Kidney (tissue), 13 donors: ENCODE measurements at regions not wholly inside any gene's neighbourhood (a gene's known extent, or its start where the extent isn't known, plus 50 kb on each side); places are given as distances from the start of the nearest gene placed in this dataset.

Experiments
- DNase-seq, 5 donors: peaks; one replicate each; pipeline ENCODE4 v3.0.0-alpha.2; 2013 to 2020
- FAIRE-seq: peaks from 2 replicates; lab custom pipeline; 2012; peaks lifted over from hg19 to GRCh38; lab: Jason Lieb, UNC
- H3K27ac ChIP-seq, 2 donors: one replicate each; pipeline ENCODE4 v1.7.0; 2013; ENCODE audit warnings: low read depth in 2 of 2, low read length in 2 of 2, inconsistent platforms in 1 of 2
- H3K27me3 ChIP-seq: one replicate; pipeline ENCODE4 v1.7.1; 2013; ENCODE audit warnings: low read length, inconsistent platforms; ENCODE audit not compliant: control insufficient read depth, insufficient read depth
- H3K36me3 ChIP-seq, 3 donors: one replicate each; pipeline versions ENCODE4 v1.7.0 to v1.7.1; 2013; ENCODE audit warnings: low read length in 3 of 3, control low read depth in 1 of 3, inconsistent platforms in 1 of 3; ENCODE audit not compliant: insufficient read depth in 3 of 3, control insufficient read depth in 2 of 3
- H3K4me1 ChIP-seq, 3 donors: one replicate each; pipeline versions ENCODE4 v1.7.0 to v1.7.1; 2013; ENCODE audit warnings: low read length in 3 of 3, inconsistent platforms in 1 of 3, low read depth in 1 of 3; ENCODE audit not compliant: control insufficient read depth in 2 of 3, insufficient read depth in 2 of 3
- H3K4me3 ChIP-seq, 3 donors: one replicate each; pipeline versions ENCODE4 v1.7.0 to v1.8.1; 2013; ENCODE audit warnings: low read length in 3 of 3, control low read depth in 1 of 3, inconsistent platforms in 1 of 3
- H3K9ac ChIP-seq, 3 donors: one replicate each; pipeline versions ENCODE4 v1.7.0 to v1.7.1; 2013; ENCODE audit warnings: low read length in 3 of 3, control low read depth in 1 of 3, inconsistent platforms in 1 of 3
- H3K9me3 ChIP-seq, 3 donors: one replicate each; pipeline versions ENCODE4 v1.7.0 to v1.7.1; 2013; ENCODE audit warnings: low read length in 3 of 3, control low read depth in 1 of 3, inconsistent platforms in 1 of 3; ENCODE audit not compliant: control insufficient read depth in 2 of 3, insufficient read depth in 1 of 3
- intact Hi-C: fragments of 100-400 bp; cut with DNase I; formaldehyde crosslinking; loops from one replicate; pipeline ENCODE4 v1.11.1; 2022
- TF ChIP-seq, protein P1 (sequence below): IDR thresholded peaks from 3 replicates; pipeline ENCODE4 v1.5.1; 2012; ENCODE audit warnings: mild to moderate bottlenecking, moderate library complexity, borderline replicate concordance; ENCODE audit not compliant: insufficient read depth; ENCODE audit errors: extremely low read depth
- donor health status: control.
- donor health status: control.
- donor health status: control.
- donor health status: control.
- donor health status: control.
- donor health status: DM: yes; HTN: yes; CAD: no.
- donor health status: Normal renal cell carcinoma (clear cell type).

DNA sequence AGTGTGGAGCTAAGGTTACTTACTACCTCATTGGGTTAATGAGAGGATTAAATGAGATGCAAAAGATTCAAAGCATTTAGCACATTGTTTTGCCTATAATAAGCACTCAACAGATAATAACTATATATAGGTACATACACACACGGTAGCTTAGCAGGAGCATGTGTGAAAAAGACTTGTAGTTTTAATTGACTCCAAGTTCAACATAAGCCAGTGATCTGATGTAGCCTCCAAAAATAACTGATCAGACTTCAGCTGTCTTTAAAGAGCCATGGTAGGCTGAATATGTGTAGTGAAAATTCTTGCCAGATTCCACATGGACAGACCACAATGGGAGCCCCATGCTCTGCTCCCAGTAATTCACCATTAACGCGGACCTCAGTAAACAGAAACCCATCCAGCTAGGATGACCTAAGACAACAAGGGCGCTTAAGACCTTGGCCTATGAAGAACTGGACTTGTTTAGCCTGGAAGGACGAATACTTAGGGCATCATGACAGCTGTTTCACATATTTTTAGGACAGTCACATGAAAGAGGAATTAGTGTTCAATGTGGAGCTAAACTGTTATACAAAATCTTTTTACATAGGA is 115.1 kb upstream of the ZNF366 start:
- no peak overlapping the region for H3K27ac ChIP-seq
- H3K4me1 ChIP-seq: no peaks in the 10 kb centered on the region
- H3K9ac ChIP-seq: no peak overlapping the region
- no peaks in the 10 kb centered on the region for H3K27me3 ChIP-seq
- H3K4me3 ChIP-seq: no peak overlapping the region
- no peaks in the 10 kb centered on the region for H3K9me3 ChIP-seq
- no peaks in the 10 kb centered on the region for H3K36me3 ChIP-seq
- DNase-seq (no peak), FAIRE-seq (no peak)
- TF ChIP-seq, protein P1, sequence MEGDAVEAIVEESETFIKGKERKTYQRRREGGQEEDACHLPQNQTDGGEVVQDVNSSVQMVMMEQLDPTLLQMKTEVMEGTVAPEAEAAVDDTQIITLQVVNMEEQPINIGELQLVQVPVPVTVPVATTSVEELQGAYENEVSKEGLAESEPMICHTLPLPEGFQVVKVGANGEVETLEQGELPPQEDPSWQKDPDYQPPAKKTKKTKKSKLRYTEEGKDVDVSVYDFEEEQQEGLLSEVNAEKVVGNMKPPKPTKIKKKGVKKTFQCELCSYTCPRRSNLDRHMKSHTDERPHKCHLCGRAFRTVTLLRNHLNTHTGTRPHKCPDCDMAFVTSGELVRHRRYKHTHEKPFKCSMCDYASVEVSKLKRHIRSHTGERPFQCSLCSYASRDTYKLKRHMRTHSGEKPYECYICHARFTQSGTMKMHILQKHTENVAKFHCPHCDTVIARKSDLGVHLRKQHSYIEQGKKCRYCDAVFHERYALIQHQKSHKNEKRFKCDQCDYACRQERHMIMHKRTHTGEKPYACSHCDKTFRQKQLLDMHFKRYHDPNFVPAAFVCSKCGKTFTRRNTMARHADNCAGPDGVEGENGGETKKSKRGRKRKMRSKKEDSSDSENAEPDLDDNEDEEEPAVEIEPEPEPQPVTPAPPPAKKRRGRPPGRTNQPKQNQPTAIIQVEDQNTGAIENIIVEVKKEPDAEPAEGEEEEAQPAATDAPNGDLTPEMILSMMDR: no peak
- intact Hi-C loops: no loop called here

DNA sequence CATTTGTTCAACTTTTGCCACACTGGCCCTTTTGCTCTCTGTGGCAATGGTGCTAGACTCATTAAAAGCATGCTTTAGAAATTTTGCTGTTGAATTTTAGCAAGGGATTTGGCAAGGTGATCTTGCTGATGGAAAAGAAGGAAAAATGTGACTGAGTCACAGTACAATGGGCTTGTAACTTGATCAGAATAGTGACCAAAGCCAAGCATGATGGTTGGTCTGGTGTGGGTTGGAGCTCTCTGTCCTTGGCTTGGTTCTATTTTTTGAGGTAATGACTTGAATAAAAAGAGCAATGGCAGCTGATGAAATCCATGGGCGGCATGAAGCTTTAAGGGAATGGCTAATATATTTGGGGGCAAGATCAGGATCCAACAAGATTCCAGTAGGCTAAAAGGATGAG is 114.4 kb upstream of the ZNF366 start:
- H3K9ac ChIP-seq: no peak overlapping the region
- intact Hi-C loops: no loop called here
- no peak for FAIRE-seq

DNA sequence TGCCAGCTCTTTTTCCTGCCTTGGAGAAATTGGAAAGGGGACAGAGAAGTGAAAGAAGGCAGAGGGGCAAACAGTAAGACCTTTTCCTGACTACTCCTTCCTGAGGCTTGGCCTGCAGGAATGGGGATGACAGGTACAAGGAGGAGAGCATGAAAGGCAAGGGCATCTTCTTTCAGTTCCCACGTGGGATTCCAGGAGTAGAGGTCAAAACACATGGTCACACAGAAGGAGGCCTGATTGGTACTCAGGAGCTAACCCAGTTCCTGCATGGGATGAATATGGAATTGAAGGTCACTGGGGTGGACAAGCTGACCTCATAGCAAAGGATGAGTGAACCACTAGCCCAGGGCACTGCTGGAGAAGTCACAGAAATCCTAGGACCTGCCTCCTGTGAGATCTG is 112.5 kb upstream of the ZNF366 start:
- intact Hi-C loops: no loop called here
- Histone ChIP-seq H3K27me3 (no peaks in the 10 kb centered on the region), H3K4me1 (no peaks in the 10 kb centered on the region), H3K9ac (no peak overlapping the region), H3K9me3 (no peaks in the 10 kb centered on the region), H3K4me3 (no peak overlapping the region), H3K27ac (no peak overlapping the region), H3K36me3 (no peaks in the 10 kb centered on the region)
- DNase-seq (no peak), FAIRE-seq (no peak)
- TF ChIP-seq, protein P1: no peak

More for the DNA sequence above, 114.4 kb upstream of the ZNF366 start:
- Histone ChIP-seq H3K36me3 (no peaks in the 10 kb centered on the region), H3K4me1 (no peaks in the 10 kb centered on the region), H3K27me3 (no peaks in the 10 kb centered on the region), H3K27ac (no peak overlapping the region), H3K4me3 (no peak overlapping the region), H3K9me3 (no peaks in the 10 kb centered on the region)
- TF ChIP-seq, protein P1: no peak
- DNase-seq: no peak

DNA sequence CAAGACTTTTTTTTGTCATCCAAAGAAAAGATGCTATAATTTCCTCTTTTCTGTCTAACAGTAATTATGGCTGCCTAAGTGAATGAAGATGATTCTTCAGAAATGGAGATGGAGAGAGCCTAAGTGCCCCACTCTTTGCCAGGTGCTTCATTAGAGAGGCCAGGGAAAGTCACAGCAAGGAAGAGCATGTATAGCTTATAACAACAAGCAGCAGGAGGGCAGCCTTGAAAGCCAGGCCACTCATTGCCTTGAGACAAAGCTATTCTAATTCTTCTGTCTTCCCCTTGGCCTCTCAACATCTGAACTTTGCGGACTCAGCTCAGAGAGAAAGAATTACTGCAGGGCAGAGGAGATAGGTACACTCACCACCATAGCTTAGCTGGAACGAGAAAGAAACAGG is 112.0 kb upstream of the ZNF366 start:
- Histone ChIP-seq H3K27ac (no peak overlapping the region), H3K4me3 (no peak overlapping the region), H3K27me3 (no peaks in the 10 kb centered on the region), H3K9ac (no peak overlapping the region), H3K4me1 (no peaks in the 10 kb centered on the region), H3K9me3 (no peaks in the 10 kb centered on the region), H3K36me3 (no peaks in the 10 kb centered on the region)
- TF ChIP-seq, protein P1: no peak
- intact Hi-C loops: no loop called here
- FAIRE-seq: no peak
- DNase-seq: no peak
